ENCODE measurements at regions not wholly inside any gene's neighbourhood (a gene's known extent, or its start where the extent isn't known, plus 50 kb on each side); places are given as distances from the start of the nearest gene placed in this dataset.

- no peaks in the 10 kb centered on the region for H3K36me3 ChIP-seq (replicated peaks)
- no peak for DNase-seq
- in situ Hi-C loops (cut with HindIII; ENCODE audit: low pct_ligation_motif_present, low sequenced_read_pairs) = no loop called here
- no peak for TF ChIP-seq CTCF (IDR thresholded peaks at IDR 0.05; ENCODE audit: low read depth, low read length, missing control alignments)
- no peak overlapping the region for H3K4me3 ChIP-seq (ENCODE audit: low read depth, low read length)
- no peaks in the 10 kb centered on the region for H3K27me3 ChIP-seq (replicated peaks)
- H3K27ac ChIP-seq = no peak overlapping the region
These were observed 295.7 kb downstream of the CHRM3 start for GRCh38 chr1:239682046-239682445.

GRCh38 chr1:239682960-239683359, 296.6 kb downstream of the CHRM3 start:
- no peak overlapping the region for H3K27ac ChIP-seq
- no peaks in the 10 kb centered on the region for H3K36me3 ChIP-seq (replicated peaks)
- in situ Hi-C loops (cut with HindIII; ENCODE audit: low pct_ligation_motif_present, low sequenced_read_pairs) = no loop called here
- no peak for TF ChIP-seq CTCF (IDR thresholded peaks at IDR 0.05; ENCODE audit: low read depth, low read length, missing control alignments)
- DNase-seq = no peak
- no peaks in the 10 kb centered on the region for H3K27me3 ChIP-seq (replicated peaks)
- no peak overlapping the region for H3K4me3 ChIP-seq (ENCODE audit: low read depth, low read length)

- no peak for TF ChIP-seq CTCF (IDR thresholded peaks at IDR 0.05; ENCODE audit: low read depth, low read length, missing control alignments)
These were observed 300.0 kb downstream of the CHRM3 start for GRCh38 chr1:239686386-239686785.

GRCh38 chr1:239696317-239696716, 309.9 kb downstream of the CHRM3 start:
- Histone ChIP-seq H3K27ac (no peak overlapping the region), H3K4me3 (ENCODE audit: low read depth, low read length) (no peak overlapping the region), H3K36me3 (replicated peaks) (no peaks in the 10 kb centered on the region), H3K27me3 (replicated peaks) (no peaks in the 10 kb centered on the region)
- in situ Hi-C loops (cut with HindIII; ENCODE audit: low pct_ligation_motif_present, low sequenced_read_pairs) = no loop called here
- no peak for TF ChIP-seq CTCF (IDR thresholded peaks at IDR 0.05; ENCODE audit: low read depth, low read length, missing control alignments)
- no peak for DNase-seq

More at GRCh38 chr1:239686386-239686785, 300.0 kb downstream of the CHRM3 start:
- no peak overlapping the region for H3K27ac ChIP-seq
- in situ Hi-C loops (cut with HindIII; ENCODE audit: low pct_ligation_motif_present, low sequenced_read_pairs) = no loop called here
- DNase-seq = no peak
- no peaks in the 10 kb centered on the region for H3K36me3 ChIP-seq (replicated peaks)
- H3K4me3 ChIP-seq (ENCODE audit: low read depth, low read length) = no peak overlapping the region
- no peaks in the 10 kb centered on the region for H3K27me3 ChIP-seq (replicated peaks)

GRCh38 chr1:239700667-239701066, 314.3 kb downstream of the CHRM3 start:
- DNase-seq = no peak
- TF ChIP-seq CTCF (IDR thresholded peaks at IDR 0.05; ENCODE audit: low read depth, low read length, missing control alignments) = no peak
- Histone ChIP-seq H3K36me3 (replicated peaks) (no peaks in the 10 kb centered on the region), H3K27ac (no peak overlapping the region), H3K27me3 (replicated peaks) (no peaks in the 10 kb centered on the region), H3K4me3 (ENCODE audit: low read depth, low read length) (no peak overlapping the region)
- in situ Hi-C loops (cut with HindIII; ENCODE audit: low pct_ligation_motif_present, low sequenced_read_pairs) = no loop called here

GRCh38 chr1:239703075-239703474, 316.7 kb downstream of the CHRM3 start:
- in situ Hi-C loops (cut with HindIII; ENCODE audit: low pct_ligation_motif_present, low sequenced_read_pairs) = no loop called here
- TF ChIP-seq CTCF (IDR thresholded peaks at IDR 0.05; ENCODE audit: low read depth, low read length, missing control alignments) = no peak
- Histone ChIP-seq H3K27me3 (replicated peaks) (no peaks in the 10 kb centered on the region), H3K4me3 (ENCODE audit: low read depth, low read length) (no peak overlapping the region), H3K36me3 (replicated peaks) (no peaks in the 10 kb centered on the region), H3K27ac (no peak overlapping the region)
- DNase-seq = no peak
